NCI-H69 (cell line): ENCODE measurements at regions not wholly inside any gene's neighbourhood (a gene's known extent, or its start where the extent isn't known, plus 50 kb on each side); places are given as distances from the start of the nearest gene placed in this dataset.
A peak's percentile ranks its signal among the peaks of the same experiment; 100 is the strongest.
"Not testable (repeated sequence)": the region's sequence is repeated elsewhere in the genome, so short reads cannot be mapped to it uniquely, and the experiment has no call there.

Source experiments
- DNase-seq: peaks from one replicate; lab custom pipeline; 2025; lab: John Stamatoyannopoulos, UW

- not testable (repeated sequence) for DNase-seq
These were observed 64.4 kb downstream of the TMEM200C start for GRCh38 chr18:5830902-5831301.

GRCh38 chr18:5828913-5829312, 66.4 kb downstream of the TMEM200C start:
- no peak for DNase-seq

GRCh38 chr18:5825663-5826062, 69.7 kb downstream of the TMEM200C start:
- no peak for DNase-seq

- no peak for DNase-seq
These were observed 70.8 kb downstream of the TMEM200C start for GRCh38 chr18:5824370-5824984.

GRCh38 chr18:5817816-5818215, 77.5 kb downstream of the TMEM200C start:
- no peak for DNase-seq

GRCh38 chr18:5806860-5807259, 88.5 kb downstream of the TMEM200C start:
- no peak for DNase-seq

- no peak for DNase-seq
These were observed 107.4 kb downstream of the TMEM200C start for GRCh38 chr18:5787936-5788335.

GRCh38 chr18:5779922-5780321, 115.4 kb downstream of the TMEM200C start:
- no peak for DNase-seq

- no peak for DNase-seq
These were observed 122.8 kb downstream of the TMEM200C start for GRCh38 chr18:5772306-5773105.

- DNase-seq, result no peak
These were observed 124.0 kb downstream of the TMEM200C start for GRCh38 chr18:5771343-5771742.

GRCh38 chr18:5770176-5770575, 125.1 kb downstream of the TMEM200C start:
- peak; percentile 59 for DNase-seq

GRCh38 chr18:5768454-5768853, 126.9 kb downstream of the TMEM200C start:
- DNase-seq, result peak; percentile 18

- peak; percentile 81 for DNase-seq
These were observed 136.1 kb downstream of the TMEM200C start for GRCh38 chr18:5759194-5759593.

GRCh38 chr18:5756823-5757222, 138.5 kb downstream of the TMEM200C start:
- no peak for DNase-seq

- DNase-seq, result peak; percentile 78
These were observed 147.6 kb downstream of the TMEM200C start for GRCh38 chr18:5747678-5748077.

- peak; percentile 99 for DNase-seq
These were observed 148.5 kb downstream of the TMEM200C start for GRCh38 chr18:5746844-5747243.

GRCh38 chr18:5744659-5745058, 150.7 kb downstream of the TMEM200C start:
- DNase-seq, result no peak

- no peak for DNase-seq
These were observed 156.8 kb downstream of the TMEM200C start for GRCh38 chr18:5738526-5738925.

- no peak for DNase-seq
These were observed 163.0 kb downstream of the TMEM200C start for GRCh38 chr18:5732318-5732717.

GRCh38 chr18:5729983-5730699, 165.2 kb downstream of the TMEM200C start:
- no peak for DNase-seq

- no peak for DNase-seq
These were observed 166.8 kb downstream of the TMEM200C start for GRCh38 chr18:5728531-5728930.

- no peak for DNase-seq
These were observed 169.3 kb downstream of the TMEM200C start for GRCh38 chr18:5726011-5726410.

GRCh38 chr18:5721924-5722323, 173.4 kb downstream of the TMEM200C start:
- DNase-seq, result no peak
